ENCODE measurements at regions not wholly inside any gene's neighbourhood (a gene's known extent, or its start where the extent isn't known, plus 50 kb on each side); places are given as distances from the start of the nearest gene placed in this dataset.

DNA sequence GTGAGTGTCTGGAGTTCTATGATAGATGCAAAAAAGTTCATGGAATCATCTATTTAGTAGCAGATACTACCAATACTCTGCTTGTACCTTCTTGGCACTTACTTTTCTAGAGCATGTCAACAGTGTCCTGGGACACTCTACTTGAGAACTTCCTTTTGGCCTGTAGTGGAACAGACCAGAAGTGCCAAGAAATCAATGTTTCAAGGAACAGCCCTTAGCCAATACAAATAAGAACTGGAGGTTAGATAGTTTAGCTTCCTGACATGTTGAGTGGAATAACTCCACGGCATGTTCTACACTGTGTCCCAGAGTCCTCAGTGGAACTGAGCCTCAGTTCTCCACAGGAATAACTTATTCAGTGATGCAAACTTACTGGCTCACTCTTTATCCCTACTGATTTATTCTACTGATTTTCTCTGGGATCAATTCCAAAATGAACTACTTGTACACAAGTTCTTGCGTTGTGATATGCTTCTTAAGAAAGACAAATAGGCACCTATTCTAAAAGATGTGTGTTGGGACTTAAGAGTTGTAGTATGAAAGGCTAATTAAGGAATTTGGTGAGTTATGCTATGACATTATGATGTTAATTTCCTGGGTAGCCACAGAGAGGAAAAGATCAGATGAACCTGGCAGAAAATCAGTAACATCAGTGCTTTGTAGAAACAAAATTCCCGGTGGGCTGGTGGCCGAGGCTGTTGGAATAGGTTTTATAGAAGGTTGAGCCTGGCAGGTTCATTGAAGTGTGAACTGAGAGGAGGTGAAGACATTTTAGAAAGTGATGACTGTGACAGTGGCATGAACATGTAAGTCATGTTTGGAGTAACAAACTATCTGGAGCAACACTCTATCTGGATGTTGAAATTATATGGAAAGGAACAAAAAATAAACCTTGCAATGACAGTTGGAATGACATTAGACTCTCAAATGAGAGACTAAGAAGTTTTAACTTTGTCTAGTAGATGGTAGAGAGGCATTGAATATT, 101.8 kb upstream of the RBMS3 start:
- TF ChIP-seq CTCF (conservative IDR thresholded peaks at IDR 0.05; ENCODE audit: low read depth in 2 of 2) (no peak), EZH2 (IDR thresholded peaks at IDR 0.05; ENCODE audit: low read depth, unreplicated experiment) (no peak)
